ENCODE measurements at regions not wholly inside any gene's neighbourhood (a gene's known extent, or its start where the extent isn't known, plus 50 kb on each side); places are given as distances from the start of the nearest gene placed in this dataset.

DNA sequence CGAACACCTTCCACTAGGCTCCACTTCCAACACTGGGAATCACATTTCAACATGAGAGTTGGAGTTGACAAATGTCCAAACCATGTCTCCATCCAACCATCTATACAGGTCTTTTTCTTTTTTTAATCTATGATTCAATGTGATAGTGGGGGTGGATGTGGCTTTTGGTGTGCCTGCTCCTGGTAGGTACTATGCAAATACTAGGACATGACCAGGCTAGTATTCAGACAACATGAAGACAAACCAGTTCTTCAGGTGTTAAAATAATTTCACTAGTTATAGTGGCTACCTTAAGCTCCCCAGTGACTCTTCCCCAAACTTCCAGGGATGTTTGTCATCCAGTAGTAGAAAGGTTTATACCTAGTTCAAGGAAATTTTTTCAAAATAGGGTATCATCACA is 387.5 kb downstream of the CDH2 start:
- no TSS peak for BruUV-seq (replicated peaks)
- H3K9ac ChIP-seq (ENCODE audit: low read length) = no peak overlapping the region

More for the DNA sequence above, 387.5 kb downstream of the CDH2 start:
- TF ChIP-seq TCF7L2 (IDR thresholded peaks at IDR 0.05; ENCODE audit: borderline replicate concordance, extremely low read depth, insufficient read depth, insufficient read length) (no peak), POLR2A (IDR thresholded peaks at IDR 0.05; ENCODE audit: borderline replicate concordance, extremely low read depth, insufficient read depth, insufficient read length) (no peak), POLR2AphosphoS5 (IDR thresholded peaks at IDR 0.05; ENCODE audit: low read depth, low read length) (no peak), EZH2 (IDR thresholded peaks at IDR 0.05) (no peak), SP1 (IDR thresholded peaks at IDR 0.05; ENCODE audit: low read depth) (no peak), SRF (IDR thresholded peaks at IDR 0.05; ENCODE audit: low read depth) (no peak), ZNF274 (IDR thresholded peaks at IDR 0.05; ENCODE audit: low read depth, low read length) (no peak), FOSL1 (IDR thresholded peaks at IDR 0.05; ENCODE audit: low read depth) (no peak), YY1 (IDR thresholded peaks at IDR 0.05; ENCODE audit: extremely low read depth, insufficient replicate concordance, low read depth, low read length) (no peak)
- TF ChIP-seq, protein P1, sequence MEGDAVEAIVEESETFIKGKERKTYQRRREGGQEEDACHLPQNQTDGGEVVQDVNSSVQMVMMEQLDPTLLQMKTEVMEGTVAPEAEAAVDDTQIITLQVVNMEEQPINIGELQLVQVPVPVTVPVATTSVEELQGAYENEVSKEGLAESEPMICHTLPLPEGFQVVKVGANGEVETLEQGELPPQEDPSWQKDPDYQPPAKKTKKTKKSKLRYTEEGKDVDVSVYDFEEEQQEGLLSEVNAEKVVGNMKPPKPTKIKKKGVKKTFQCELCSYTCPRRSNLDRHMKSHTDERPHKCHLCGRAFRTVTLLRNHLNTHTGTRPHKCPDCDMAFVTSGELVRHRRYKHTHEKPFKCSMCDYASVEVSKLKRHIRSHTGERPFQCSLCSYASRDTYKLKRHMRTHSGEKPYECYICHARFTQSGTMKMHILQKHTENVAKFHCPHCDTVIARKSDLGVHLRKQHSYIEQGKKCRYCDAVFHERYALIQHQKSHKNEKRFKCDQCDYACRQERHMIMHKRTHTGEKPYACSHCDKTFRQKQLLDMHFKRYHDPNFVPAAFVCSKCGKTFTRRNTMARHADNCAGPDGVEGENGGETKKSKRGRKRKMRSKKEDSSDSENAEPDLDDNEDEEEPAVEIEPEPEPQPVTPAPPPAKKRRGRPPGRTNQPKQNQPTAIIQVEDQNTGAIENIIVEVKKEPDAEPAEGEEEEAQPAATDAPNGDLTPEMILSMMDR (IDR thresholded peaks at IDR 0.05 in 2 of 3, conservative IDR thresholded peaks at IDR 0.05 in 1 of 3; ENCODE audit: borderline replicate concordance in 1 of 3, insufficient read depth in 1 of 3, low read depth in 2 of 3, low read length in 2 of 3) = no peak
- TF ChIP-seq, protein P2, sequence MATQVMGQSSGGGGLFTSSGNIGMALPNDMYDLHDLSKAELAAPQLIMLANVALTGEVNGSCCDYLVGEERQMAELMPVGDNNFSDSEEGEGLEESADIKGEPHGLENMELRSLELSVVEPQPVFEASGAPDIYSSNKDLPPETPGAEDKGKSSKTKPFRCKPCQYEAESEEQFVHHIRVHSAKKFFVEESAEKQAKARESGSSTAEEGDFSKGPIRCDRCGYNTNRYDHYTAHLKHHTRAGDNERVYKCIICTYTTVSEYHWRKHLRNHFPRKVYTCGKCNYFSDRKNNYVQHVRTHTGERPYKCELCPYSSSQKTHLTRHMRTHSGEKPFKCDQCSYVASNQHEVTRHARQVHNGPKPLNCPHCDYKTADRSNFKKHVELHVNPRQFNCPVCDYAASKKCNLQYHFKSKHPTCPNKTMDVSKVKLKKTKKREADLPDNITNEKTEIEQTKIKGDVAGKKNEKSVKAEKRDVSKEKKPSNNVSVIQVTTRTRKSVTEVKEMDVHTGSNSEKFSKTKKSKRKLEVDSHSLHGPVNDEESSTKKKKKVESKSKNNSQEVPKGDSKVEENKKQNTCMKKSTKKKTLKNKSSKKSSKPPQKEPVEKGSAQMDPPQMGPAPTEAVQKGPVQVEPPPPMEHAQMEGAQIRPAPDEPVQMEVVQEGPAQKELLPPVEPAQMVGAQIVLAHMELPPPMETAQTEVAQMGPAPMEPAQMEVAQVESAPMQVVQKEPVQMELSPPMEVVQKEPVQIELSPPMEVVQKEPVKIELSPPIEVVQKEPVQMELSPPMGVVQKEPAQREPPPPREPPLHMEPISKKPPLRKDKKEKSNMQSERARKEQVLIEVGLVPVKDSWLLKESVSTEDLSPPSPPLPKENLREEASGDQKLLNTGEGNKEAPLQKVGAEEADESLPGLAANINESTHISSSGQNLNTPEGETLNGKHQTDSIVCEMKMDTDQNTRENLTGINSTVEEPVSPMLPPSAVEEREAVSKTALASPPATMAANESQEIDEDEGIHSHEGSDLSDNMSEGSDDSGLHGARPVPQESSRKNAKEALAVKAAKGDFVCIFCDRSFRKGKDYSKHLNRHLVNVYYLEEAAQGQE (IDR thresholded peaks at IDR 0.05; ENCODE audit: low read depth) = no peak
- ChIA-PET RAD21 (ENCODE audit: low non-redundant PET in 1 of 2, low total read pairs in 2 of 2, uncharacterized antibody in 2 of 2, unreplicated experiment in 2 of 2) (no interaction called here), CTCF (no interaction called here), POLR2A (no interaction called here)
- Histone ChIP-seq H3K9me3 (ENCODE audit: control insufficient read depth in 1 of 2, insufficient read depth in 1 of 2, low read depth in 1 of 2, low read length in 2 of 2) (no peaks in the 10 kb centered on the region), H3K4me3 (replicated peaks in 1 of 2; ENCODE audit: low read depth in 1 of 2, low read length in 2 of 2) (no peak overlapping the region), H3K4me1 (ENCODE audit: control insufficient read depth in 1 of 2, insufficient read depth in 2 of 2, low read length in 2 of 2) (no peaks in the 10 kb centered on the region), H3K36me3 (ENCODE audit: control insufficient read depth in 1 of 2, insufficient read depth in 2 of 2, low read length in 2 of 2) (no peaks in the 10 kb centered on the region), H3K79me2 (ENCODE audit: insufficient read depth, low read length) (no peaks in the 10 kb centered on the region), H3K27me3 (ENCODE audit: insufficient read depth, low read length) (no peaks in the 10 kb centered on the region), H2AFZ (ENCODE audit: low read depth, low read length, poor library complexity, severe bottlenecking) (no peak overlapping the region), H3K4me2 (ENCODE audit: low read length) (no peak overlapping the region), H3K27ac (ENCODE audit: low read depth, low read length) (no peak overlapping the region), H4K20me1 (ENCODE audit: insufficient read depth) (no peaks in the 10 kb centered on the region), H3K9me2 (ENCODE audit: insufficient read depth) (no peaks in the 10 kb centered on the region)
- intact Hi-C loops (cut with micrococcal nuclease) = no loop called here
- ATAC-seq = no peak
- DNase-seq (ENCODE audit: low read depth, low spot score) = no peak

All from HCT116 (cell line).